Cardiac septum (tissue), 1 donor: ENCODE measurements at regions not wholly inside any gene's neighbourhood (a gene's known extent, or its start where the extent isn't known, plus 50 kb on each side); places are given as distances from the start of the nearest gene placed in this dataset.
"Not testable (repeated sequence)": the region's sequence is repeated elsewhere in the genome, so short reads cannot be mapped to it uniquely, and the experiment has no call there.

Experiments
- DNase-seq: peaks from one replicate; pipeline ENCODE4 v3.0.0-alpha.2; 2020; ENCODE audit warnings: low spot score
- intact Hi-C: fragments of 100-400 bp; cut with DNase I; formaldehyde crosslinking; loops from one replicate; pipeline ENCODE4 v1.14.0; 2022
- donor health status: DM: no; HTN: no; CAD: no.

- intact Hi-C loops: no loop called here
- no peak for DNase-seq
These were observed 62.6 kb downstream of the ZIC1 start for GRCh38 chr3:147471741-147472140.

GRCh38 chr3:147472846-147473245 is 63.7 kb downstream of the ZIC1 start:
- intact Hi-C loops: no loop called here
- no peak for DNase-seq

GRCh38 chr3:147483145-147483544 is 74.0 kb downstream of the ZIC1 start:
- intact Hi-C loops: no loop called here
- no peak for DNase-seq

- no peak for DNase-seq
- intact Hi-C loops: no loop called here
These were observed 74.4 kb downstream of the ZIC1 start for GRCh38 chr3:147483578-147483977.

- intact Hi-C loops: no loop called here
These were observed 83.9 kb downstream of the ZIC1 start for GRCh38 chr3:147493065-147493464.

GRCh38 chr3:147493666-147494065 is 84.5 kb downstream of the ZIC1 start:
- intact Hi-C loops: no loop called here

More at GRCh38 chr3:147493065-147493464, 83.9 kb downstream of the ZIC1 start:
- no peak for DNase-seq

GRCh38 chr3:147497286-147497685 is 88.1 kb downstream of the ZIC1 start:
- intact Hi-C loops: no loop called here
- DNase-seq: no peak

More at GRCh38 chr3:147493666-147494065, 84.5 kb downstream of the ZIC1 start:
- no peak for DNase-seq

- intact Hi-C loops: no loop called here
- no peak for DNase-seq
These were observed 98.6 kb downstream of the ZIC1 start for GRCh38 chr3:147507638-147508286.

- DNase-seq: no peak
- intact Hi-C loops: no loop called here
These were observed 100.3 kb downstream of the ZIC1 start for GRCh38 chr3:147509448-147509847.

GRCh38 chr3:147513785-147514184 is 104.6 kb downstream of the ZIC1 start:
- no peak for DNase-seq
- intact Hi-C loops: no loop called here

- no peak for DNase-seq
- intact Hi-C loops: no loop called here
These were observed 105.4 kb downstream of the ZIC1 start for GRCh38 chr3:147514366-147515160.

- intact Hi-C loops: no loop called here
- no peak for DNase-seq
These were observed 109.3 kb downstream of the ZIC1 start for GRCh38 chr3:147518465-147518864.

GRCh38 chr3:147521646-147522045 is 112.5 kb downstream of the ZIC1 start:
- intact Hi-C loops: no loop called here
- no peak for DNase-seq

- intact Hi-C loops, DNase-seq: not testable (repeated sequence)
These were observed 113.6 kb downstream of the ZIC1 start for GRCh38 chr3:147522780-147523179.

- intact Hi-C loops: no loop called here
- no peak for DNase-seq
These were observed 120.4 kb downstream of the ZIC1 start for GRCh38 chr3:147529551-147529950.

GRCh38 chr3:147538034-147538433 is 128.9 kb downstream of the ZIC1 start:
- intact Hi-C loops: no loop called here
- no peak for DNase-seq

- intact Hi-C loops: no loop called here
- no peak for DNase-seq
These were observed 131.8 kb downstream of the ZIC1 start for GRCh38 chr3:147540921-147541320.

GRCh38 chr3:147544290-147544689 is 135.1 kb downstream of the ZIC1 start:
- intact Hi-C loops: no loop called here
- no peak for DNase-seq

- DNase-seq: no peak
- intact Hi-C loops: no loop called here
These were observed 142.3 kb downstream of the ZIC1 start for GRCh38 chr3:147551491-147551890.

GRCh38 chr3:147554332-147554731 is 145.2 kb downstream of the ZIC1 start:
- no peak for DNase-seq
- intact Hi-C loops: no loop called here

GRCh38 chr3:147572970-147573340 is 163.8 kb downstream of the ZIC1 start:
- intact Hi-C loops: no loop called here
- DNase-seq: no peak
